Liver (tissue), 8 donors: ENCODE measurements at regions not wholly inside any gene's neighbourhood (a gene's known extent, or its start where the extent isn't known, plus 50 kb on each side); places are given as distances from the start of the nearest gene placed in this dataset.

Experiments
- DNase-seq: peaks from one replicate; pipeline ENCODE4 v3.0.0-alpha.2; 2017; ENCODE audit warnings: low spot score
- H3K27ac ChIP-seq, 2 donors: one replicate each; pipeline ENCODE4 v1.7.0; 2013; ENCODE audit warnings: inconsistent platforms in 2 of 2, low read length in 2 of 2, control low read depth in 1 of 2, low read depth in 1 of 2, mild to moderate bottlenecking in 1 of 2
- H3K27me3 ChIP-seq, 4 donors: one replicate each; pipeline versions ENCODE4 v1.6.1 to v1.7.0; 2013; ENCODE audit warnings: low read length in 3 of 4, inconsistent platforms in 1 of 4, mild to moderate bottlenecking in 1 of 4, moderate library complexity in 1 of 4; ENCODE audit not compliant: control insufficient read depth in 4 of 4, insufficient read depth in 4 of 4
- H3K36me3 ChIP-seq, 4 donors: one replicate each; pipeline versions ENCODE4 v1.6.1 to v1.7.0; 2013; ENCODE audit warnings: low read length in 3 of 4, mild to moderate bottlenecking in 3 of 4, low read depth in 1 of 4, moderate library complexity in 1 of 4; ENCODE audit not compliant: control insufficient read depth in 4 of 4, insufficient read depth in 3 of 4
- H3K4me1 ChIP-seq, 4 donors: one replicate each; pipeline versions ENCODE4 v1.6.1 to v1.7.0; 2013; ENCODE audit warnings: low read length in 3 of 4, mild to moderate bottlenecking in 3 of 4, moderate library complexity in 1 of 4; ENCODE audit not compliant: control insufficient read depth in 4 of 4, insufficient read depth in 4 of 4
- H3K4me3 ChIP-seq, 3 donors: one replicate each; pipeline versions ENCODE4 v1.6.1 to v1.7.0; 2013; ENCODE audit warnings: low read length in 3 of 3, control low read depth in 1 of 3, low read depth in 1 of 3, mild to moderate bottlenecking in 1 of 3
- H3K9ac ChIP-seq, 2 donors: one replicate each; pipeline ENCODE4 v1.7.0; 2013; ENCODE audit warnings: low read length in 2 of 2, mild to moderate bottlenecking in 2 of 2, moderate library complexity in 2 of 2, control low read depth in 1 of 2, low read depth in 1 of 2
- H3K9me3 ChIP-seq, 4 donors: one replicate each; pipeline versions ENCODE4 v1.6.1 to v1.7.0; 2013; ENCODE audit warnings: low read length in 3 of 4; ENCODE audit not compliant: control insufficient read depth in 4 of 4
- FOXA1 ChIP-seq: IDR thresholded peaks from 2 replicates; pipeline ENCODE4 v1.6.1; 2016; ENCODE audit warnings: antibody characterized with exemption
- FOXA2 ChIP-seq: IDR thresholded peaks from 2 replicates; pipeline ENCODE4 v1.6.1; 2016; ENCODE audit warnings: antibody characterized with exemption
- HNF4A ChIP-seq, 2 donors: conservative IDR thresholded peaks; 2 replicates each; pipeline ENCODE4 v1.6.1; 2016; ENCODE audit warnings: antibody characterized with exemption in 2 of 2, mild to moderate bottlenecking in 2 of 2
- HNF4G ChIP-seq: IDR thresholded peaks from 2 replicates; pipeline ENCODE4 v1.6.1; 2016; ENCODE audit warnings: antibody characterized with exemption
- NR2F2 ChIP-seq: IDR thresholded peaks from 2 replicates; pipeline ENCODE4 v1.6.1; 2016; ENCODE audit warnings: antibody characterized with exemption
- RAD21 ChIP-seq, 2 donors: IDR thresholded peaks; 2 replicates each; pipeline ENCODE4 v1.6.1; 2016; ENCODE audit warnings: antibody characterized with exemption in 2 of 2, mild to moderate bottlenecking in 2 of 2
- RXRA ChIP-seq, 2 donors: IDR thresholded peaks; 2 replicates each; pipeline ENCODE4 v1.6.1; 2017 to 2018; ENCODE audit warnings: antibody characterized with exemption in 2 of 2, mild to moderate bottlenecking in 1 of 2
- SP1 ChIP-seq: IDR thresholded peaks from 2 replicates; pipeline ENCODE4 v1.6.1; 2018; ENCODE audit warnings: antibody characterized with exemption, mild to moderate bottlenecking
- TAF1 ChIP-seq: conservative IDR thresholded peaks from 2 replicates; pipeline ENCODE4 v1.6.1; 2016; ENCODE audit warnings: antibody characterized with exemption, mild to moderate bottlenecking
- YY1 ChIP-seq: IDR thresholded peaks from 2 replicates; pipeline ENCODE4 v1.6.1; 2016; ENCODE audit warnings: antibody characterized with exemption, mild to moderate bottlenecking
- WGBS: extraction: QIAGEN DNeasy Blood & Tissue Kit; methylation state at CpG from one replicate; pipeline ENCODE4 v1.1.7; 2013; 5-methylcytosine and 5-hydroxymethylcytosine counted together
- TF ChIP-seq, protein P1 (sequence below): IDR thresholded peaks from 2 replicates; pipeline ENCODE4 v1.6.1; 2016; ENCODE audit warnings: antibody characterized with exemption
- TF ChIP-seq, protein P2 (sequence below): IDR thresholded peaks from 2 replicates; pipeline ENCODE4 v1.6.1; 2016; ENCODE audit warnings: antibody characterized with exemption
- TF ChIP-seq, protein P3 (sequence below): fragments of 150-350 bp; IDR thresholded peaks from 2 replicates; pipeline ENCODE4 v1.5.1; 2017; ENCODE audit warnings: improper control_type of control experiment, low read depth, low read length; ENCODE audit not compliant: missing input control
- TF ChIP-seq, protein P4 (sequence below): IDR thresholded peaks from 2 replicates; pipeline ENCODE4 v1.6.1; 2016; ENCODE audit warnings: antibody characterized with exemption
- TF ChIP-seq, protein P5 (sequence below): IDR thresholded peaks from 2 replicates; pipeline ENCODE4 v1.6.1; 2016; ENCODE audit warnings: antibody characterized with exemption, mild to moderate bottlenecking
- donor health status: healthy.
- donor health status: healthy.
- donor health status: healthy.
- donor health status: healthy.
- donor health status: healthy.

DNA sequence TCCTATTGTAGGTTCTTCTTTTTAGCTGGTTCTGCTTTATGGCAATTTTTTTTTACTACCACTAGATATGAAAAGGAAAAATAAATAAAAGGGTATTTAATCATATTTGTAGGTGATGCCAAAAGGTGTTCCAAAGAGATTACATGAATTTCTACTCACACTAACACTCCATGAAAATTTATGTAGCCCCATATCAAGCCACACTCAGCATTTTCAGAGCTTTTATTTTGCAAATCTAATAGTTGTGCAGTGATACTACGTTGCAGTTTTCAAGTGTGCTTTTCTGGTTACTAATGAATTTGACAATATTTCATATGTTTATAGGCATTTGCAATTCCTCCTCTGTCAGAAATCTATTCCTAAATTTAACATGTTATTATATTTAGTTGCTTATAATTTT, 363.9 kb upstream of the TMEFF2 start:
- Histone ChIP-seq H3K9ac (no peak overlapping the region), H3K27ac (no peak overlapping the region), H3K4me1 (no peaks in the 10 kb centered on the region), H3K36me3 (no peaks in the 10 kb centered on the region), H3K9me3 (no peaks in the 10 kb centered on the region), H3K4me3 (no peak overlapping the region), H3K27me3 (peaks cover 0 to 4% (median 0%) of the 10 kb centered on the region in 4 donors)
- 74% methylated on average over 1 of the region's 1 CpG for WGBS
- TF ChIP-seq NR2F2 (no peak), HNF4G (no peak), FOXA2 (no peak), TAF1 (no peak), HNF4A (conservative IDR thresholded peaks at IDR 0.05) (no peak), SP1 (no peak), RXRA (IDR thresholded peaks at IDR 0.05) (no peak), RAD21 (IDR thresholded peaks at IDR 0.05) (no peak), YY1 (no peak), FOXA1 (no peak)
- TF ChIP-seq, protein P1, sequence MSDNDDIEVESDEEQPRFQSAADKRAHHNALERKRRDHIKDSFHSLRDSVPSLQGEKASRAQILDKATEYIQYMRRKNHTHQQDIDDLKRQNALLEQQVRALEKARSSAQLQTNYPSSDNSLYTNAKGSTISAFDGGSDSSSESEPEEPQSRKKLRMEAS: no peak
- TF ChIP-seq, protein P2, sequence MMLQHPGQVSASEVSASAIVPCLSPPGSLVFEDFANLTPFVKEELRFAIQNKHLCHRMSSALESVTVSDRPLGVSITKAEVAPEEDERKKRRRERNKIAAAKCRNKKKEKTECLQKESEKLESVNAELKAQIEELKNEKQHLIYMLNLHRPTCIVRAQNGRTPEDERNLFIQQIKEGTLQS: no peak
- TF ChIP-seq, protein P3, sequence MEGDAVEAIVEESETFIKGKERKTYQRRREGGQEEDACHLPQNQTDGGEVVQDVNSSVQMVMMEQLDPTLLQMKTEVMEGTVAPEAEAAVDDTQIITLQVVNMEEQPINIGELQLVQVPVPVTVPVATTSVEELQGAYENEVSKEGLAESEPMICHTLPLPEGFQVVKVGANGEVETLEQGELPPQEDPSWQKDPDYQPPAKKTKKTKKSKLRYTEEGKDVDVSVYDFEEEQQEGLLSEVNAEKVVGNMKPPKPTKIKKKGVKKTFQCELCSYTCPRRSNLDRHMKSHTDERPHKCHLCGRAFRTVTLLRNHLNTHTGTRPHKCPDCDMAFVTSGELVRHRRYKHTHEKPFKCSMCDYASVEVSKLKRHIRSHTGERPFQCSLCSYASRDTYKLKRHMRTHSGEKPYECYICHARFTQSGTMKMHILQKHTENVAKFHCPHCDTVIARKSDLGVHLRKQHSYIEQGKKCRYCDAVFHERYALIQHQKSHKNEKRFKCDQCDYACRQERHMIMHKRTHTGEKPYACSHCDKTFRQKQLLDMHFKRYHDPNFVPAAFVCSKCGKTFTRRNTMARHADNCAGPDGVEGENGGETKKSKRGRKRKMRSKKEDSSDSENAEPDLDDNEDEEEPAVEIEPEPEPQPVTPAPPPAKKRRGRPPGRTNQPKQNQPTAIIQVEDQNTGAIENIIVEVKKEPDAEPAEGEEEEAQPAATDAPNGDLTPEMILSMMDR: no peak
- DNase-seq: no peak

DNA sequence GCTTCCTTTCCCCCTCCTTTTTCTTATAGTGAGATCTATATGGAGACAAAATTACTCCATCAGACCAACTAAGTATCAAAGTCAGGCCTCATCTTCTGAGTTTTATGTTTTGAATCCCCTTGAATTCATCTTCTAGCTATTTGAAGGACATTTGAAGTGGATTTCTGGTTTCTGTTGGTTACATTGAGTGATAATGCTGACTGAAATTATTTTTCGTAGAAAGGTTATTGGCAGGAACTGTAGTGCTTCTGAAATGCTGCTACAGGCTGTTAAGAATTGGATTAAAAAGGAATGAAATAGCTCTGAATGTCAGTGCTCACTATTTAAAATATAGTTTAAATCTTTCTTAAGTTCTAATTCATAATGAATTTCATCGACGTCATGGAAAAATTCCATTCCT, 361.0 kb upstream of the TMEFF2 start:
- H3K36me3 ChIP-seq: no peaks in the 10 kb centered on the region
- 91% methylated on average over 3 of the region's 3 CpGs for WGBS
- H3K27me3 ChIP-seq: peaks cover 0 to 4% (median 0%) of the 10 kb centered on the region in 4 donors
- no peak overlapping the region for H3K9ac ChIP-seq
- no peak for DNase-seq
- H3K4me1 ChIP-seq: no peaks in the 10 kb centered on the region
- H3K4me3 ChIP-seq: no peak overlapping the region
- TF ChIP-seq, protein P4, sequence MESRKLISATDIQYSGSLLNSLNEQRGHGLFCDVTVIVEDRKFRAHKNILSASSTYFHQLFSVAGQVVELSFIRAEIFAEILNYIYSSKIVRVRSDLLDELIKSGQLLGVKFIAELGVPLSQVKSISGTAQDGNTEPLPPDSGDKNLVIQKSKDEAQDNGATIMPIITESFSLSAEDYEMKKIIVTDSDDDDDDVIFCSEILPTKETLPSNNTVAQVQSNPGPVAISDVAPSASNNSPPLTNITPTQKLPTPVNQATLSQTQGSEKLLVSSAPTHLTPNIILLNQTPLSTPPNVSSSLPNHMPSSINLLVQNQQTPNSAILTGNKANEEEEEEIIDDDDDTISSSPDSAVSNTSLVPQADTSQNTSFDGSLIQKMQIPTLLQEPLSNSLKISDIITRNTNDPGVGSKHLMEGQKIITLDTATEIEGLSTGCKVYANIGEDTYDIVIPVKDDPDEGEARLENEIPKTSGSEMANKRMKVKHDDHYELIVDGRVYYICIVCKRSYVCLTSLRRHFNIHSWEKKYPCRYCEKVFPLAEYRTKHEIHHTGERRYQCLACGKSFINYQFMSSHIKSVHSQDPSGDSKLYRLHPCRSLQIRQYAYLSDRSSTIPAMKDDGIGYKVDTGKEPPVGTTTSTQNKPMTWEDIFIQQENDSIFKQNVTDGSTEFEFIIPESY: no peak
- TF ChIP-seq, protein P2: no peak
- no peak for TF ChIP-seq NR2F2
- TF ChIP-seq, protein P3: no peak
- no peak for TF ChIP-seq FOXA1
- TF ChIP-seq HNF4G: no peak
- TF ChIP-seq, protein P5, sequence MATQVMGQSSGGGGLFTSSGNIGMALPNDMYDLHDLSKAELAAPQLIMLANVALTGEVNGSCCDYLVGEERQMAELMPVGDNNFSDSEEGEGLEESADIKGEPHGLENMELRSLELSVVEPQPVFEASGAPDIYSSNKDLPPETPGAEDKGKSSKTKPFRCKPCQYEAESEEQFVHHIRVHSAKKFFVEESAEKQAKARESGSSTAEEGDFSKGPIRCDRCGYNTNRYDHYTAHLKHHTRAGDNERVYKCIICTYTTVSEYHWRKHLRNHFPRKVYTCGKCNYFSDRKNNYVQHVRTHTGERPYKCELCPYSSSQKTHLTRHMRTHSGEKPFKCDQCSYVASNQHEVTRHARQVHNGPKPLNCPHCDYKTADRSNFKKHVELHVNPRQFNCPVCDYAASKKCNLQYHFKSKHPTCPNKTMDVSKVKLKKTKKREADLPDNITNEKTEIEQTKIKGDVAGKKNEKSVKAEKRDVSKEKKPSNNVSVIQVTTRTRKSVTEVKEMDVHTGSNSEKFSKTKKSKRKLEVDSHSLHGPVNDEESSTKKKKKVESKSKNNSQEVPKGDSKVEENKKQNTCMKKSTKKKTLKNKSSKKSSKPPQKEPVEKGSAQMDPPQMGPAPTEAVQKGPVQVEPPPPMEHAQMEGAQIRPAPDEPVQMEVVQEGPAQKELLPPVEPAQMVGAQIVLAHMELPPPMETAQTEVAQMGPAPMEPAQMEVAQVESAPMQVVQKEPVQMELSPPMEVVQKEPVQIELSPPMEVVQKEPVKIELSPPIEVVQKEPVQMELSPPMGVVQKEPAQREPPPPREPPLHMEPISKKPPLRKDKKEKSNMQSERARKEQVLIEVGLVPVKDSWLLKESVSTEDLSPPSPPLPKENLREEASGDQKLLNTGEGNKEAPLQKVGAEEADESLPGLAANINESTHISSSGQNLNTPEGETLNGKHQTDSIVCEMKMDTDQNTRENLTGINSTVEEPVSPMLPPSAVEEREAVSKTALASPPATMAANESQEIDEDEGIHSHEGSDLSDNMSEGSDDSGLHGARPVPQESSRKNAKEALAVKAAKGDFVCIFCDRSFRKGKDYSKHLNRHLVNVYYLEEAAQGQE: no peak
- no peak for TF ChIP-seq RXRA (IDR thresholded peaks at IDR 0.05)
- TF ChIP-seq, protein P1: no peak
- no peak for TF ChIP-seq RAD21 (IDR thresholded peaks at IDR 0.05)
- no peak for TF ChIP-seq SP1
- H3K27ac ChIP-seq: no peak overlapping the region
- no peaks in the 10 kb centered on the region for H3K9me3 ChIP-seq
